ENCODE measurements at regions not wholly inside any gene's neighbourhood (a gene's known extent, or its start where the extent isn't known, plus 50 kb on each side); places are given as distances from the start of the nearest gene placed in this dataset.

DNA sequence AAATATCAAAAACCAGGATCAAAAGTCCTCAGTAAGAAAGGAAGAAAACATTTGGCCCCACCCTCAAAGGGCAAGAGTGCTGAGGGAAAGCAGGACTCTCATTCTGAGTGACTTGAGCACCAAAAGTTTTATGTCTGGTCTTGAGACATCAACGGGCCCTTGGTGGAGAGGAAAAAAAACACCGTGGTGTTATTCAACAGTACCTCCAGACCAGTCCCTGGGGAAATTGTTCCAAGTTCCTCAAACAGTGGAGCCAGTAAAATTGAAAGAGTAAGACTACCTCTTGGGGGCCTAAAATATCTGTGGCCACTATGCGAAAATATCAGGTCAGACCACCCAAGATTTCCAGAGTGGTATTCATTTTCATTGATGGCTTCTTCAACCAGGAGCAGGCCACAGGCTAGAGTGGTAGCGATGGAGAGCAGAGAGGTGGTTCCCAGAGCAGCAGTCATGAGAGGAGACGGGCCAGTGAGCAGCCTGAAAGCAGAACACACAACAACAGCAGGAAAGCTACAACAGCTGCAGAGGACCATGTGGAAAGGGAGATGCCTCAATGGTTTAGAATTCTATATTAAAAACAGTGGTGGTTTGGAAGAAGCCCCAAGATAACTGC is 63.7 kb upstream of the RPL34 start:
- H3K4me3 ChIP-seq: no peak overlapping the region
- no peaks in the 10 kb centered on the region for H3K36me3 ChIP-seq
- peaks cover 26% of the 10 kb centered on the region for H3K4me1 ChIP-seq
- TF ChIP-seq, protein P1, sequence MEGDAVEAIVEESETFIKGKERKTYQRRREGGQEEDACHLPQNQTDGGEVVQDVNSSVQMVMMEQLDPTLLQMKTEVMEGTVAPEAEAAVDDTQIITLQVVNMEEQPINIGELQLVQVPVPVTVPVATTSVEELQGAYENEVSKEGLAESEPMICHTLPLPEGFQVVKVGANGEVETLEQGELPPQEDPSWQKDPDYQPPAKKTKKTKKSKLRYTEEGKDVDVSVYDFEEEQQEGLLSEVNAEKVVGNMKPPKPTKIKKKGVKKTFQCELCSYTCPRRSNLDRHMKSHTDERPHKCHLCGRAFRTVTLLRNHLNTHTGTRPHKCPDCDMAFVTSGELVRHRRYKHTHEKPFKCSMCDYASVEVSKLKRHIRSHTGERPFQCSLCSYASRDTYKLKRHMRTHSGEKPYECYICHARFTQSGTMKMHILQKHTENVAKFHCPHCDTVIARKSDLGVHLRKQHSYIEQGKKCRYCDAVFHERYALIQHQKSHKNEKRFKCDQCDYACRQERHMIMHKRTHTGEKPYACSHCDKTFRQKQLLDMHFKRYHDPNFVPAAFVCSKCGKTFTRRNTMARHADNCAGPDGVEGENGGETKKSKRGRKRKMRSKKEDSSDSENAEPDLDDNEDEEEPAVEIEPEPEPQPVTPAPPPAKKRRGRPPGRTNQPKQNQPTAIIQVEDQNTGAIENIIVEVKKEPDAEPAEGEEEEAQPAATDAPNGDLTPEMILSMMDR (IDR thresholded peaks at IDR 0.05; ENCODE audit: borderline replicate concordance): no peak
- H3K9me3 ChIP-seq (replicated peaks): no peaks in the 10 kb centered on the region
- no peak for DNase-seq
- no peak overlapping the region for H3K27ac ChIP-seq (replicated peaks)
- H3K27me3 ChIP-seq (ENCODE audit: low read depth): no peaks in the 10 kb centered on the region
- intact Hi-C loops (cut with micrococcal nuclease): no loop called here

DNA sequence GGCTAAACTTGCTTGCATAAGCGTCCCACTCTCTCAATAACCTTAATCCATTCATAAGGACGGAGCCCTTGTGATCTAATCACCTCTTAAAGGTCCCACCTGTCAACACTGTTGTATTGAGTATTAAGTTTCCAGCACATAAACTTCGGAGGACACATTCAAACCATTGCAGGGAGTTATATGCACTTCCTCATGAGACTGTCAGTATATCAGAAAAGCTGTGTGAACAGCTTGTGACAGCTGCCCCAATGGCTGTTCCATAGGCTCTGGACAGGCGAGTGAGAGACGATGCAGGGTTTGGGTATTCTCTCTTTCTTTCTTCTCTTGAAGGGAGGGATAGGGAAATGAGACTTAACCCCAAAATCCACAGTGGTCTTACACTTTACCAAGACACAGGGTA is 64.2 kb upstream of the RPL34 start:
- TF ChIP-seq, protein P1 (IDR thresholded peaks at IDR 0.05; ENCODE audit: borderline replicate concordance): no peak
- Histone ChIP-seq H3K4me1 (peaks cover 25% of the 10 kb centered on the region), H3K27me3 (ENCODE audit: low read depth) (no peaks in the 10 kb centered on the region), H3K27ac (replicated peaks) (no peak overlapping the region), H3K36me3 (no peaks in the 10 kb centered on the region), H3K4me3 (no peak overlapping the region), H3K9me3 (replicated peaks) (peaks cover 2% of the 10 kb centered on the region)
- intact Hi-C loops (cut with micrococcal nuclease): no loop called here
- DNase-seq: no peak

- H3K4me3 ChIP-seq: no peak overlapping the region
- peaks cover 7% of the 10 kb centered on the region for H3K9me3 ChIP-seq (replicated peaks)
- TF ChIP-seq, protein P1 (IDR thresholded peaks at IDR 0.05; ENCODE audit: borderline replicate concordance): no peak
- DNase-seq: no peak
- no peaks in the 10 kb centered on the region for H3K36me3 ChIP-seq
- H3K27me3 ChIP-seq (ENCODE audit: low read depth): no peaks in the 10 kb centered on the region
- peaks cover 20% of the 10 kb centered on the region for H3K4me1 ChIP-seq
- no peak overlapping the region for H3K27ac ChIP-seq (replicated peaks)
- intact Hi-C loops (cut with micrococcal nuclease): no loop called here
These were observed 64.7 kb upstream of the RPL34 start for GRCh38 chr4:108555701-108556100.

GRCh38 chr4:108547682-108548081 is 72.7 kb upstream of the RPL34 start:
- peaks cover 28% of the 10 kb centered on the region for H3K9me3 ChIP-seq (replicated peaks)
- TF ChIP-seq, protein P1 (IDR thresholded peaks at IDR 0.05; ENCODE audit: borderline replicate concordance): no peak
- no peaks in the 10 kb centered on the region for H3K4me1 ChIP-seq
- no peak for DNase-seq
- no peak overlapping the region for H3K4me3 ChIP-seq
- H3K27ac ChIP-seq (replicated peaks): no peak overlapping the region
- intact Hi-C loops (cut with micrococcal nuclease): no loop called here
- no peaks in the 10 kb centered on the region for H3K27me3 ChIP-seq (ENCODE audit: low read depth)
- H3K36me3 ChIP-seq: no peaks in the 10 kb centered on the region

DNA sequence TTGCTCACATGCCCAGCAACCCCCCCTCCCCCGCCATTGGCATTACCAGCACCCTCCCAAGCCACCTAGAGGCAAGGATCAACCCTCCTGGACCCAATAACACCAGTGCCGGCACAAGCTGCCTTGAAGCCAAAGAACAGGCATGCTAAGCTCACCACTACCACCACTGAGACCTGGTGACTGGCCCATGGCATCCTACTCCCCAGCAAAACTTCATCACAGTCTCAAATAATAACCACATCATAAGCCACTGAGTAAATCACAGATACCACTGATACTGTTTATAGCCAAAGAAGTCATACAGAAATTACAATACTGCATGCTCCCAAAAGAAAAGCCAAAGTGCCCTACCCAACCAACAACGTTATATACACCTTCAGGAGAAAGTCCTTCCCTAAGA is 73.6 kb upstream of the RPL34 start:
- Histone ChIP-seq H3K27me3 (ENCODE audit: low read depth) (no peaks in the 10 kb centered on the region), H3K9me3 (replicated peaks) (peaks cover 28% of the 10 kb centered on the region), H3K4me1 (no peaks in the 10 kb centered on the region), H3K36me3 (no peaks in the 10 kb centered on the region), H3K4me3 (no peak overlapping the region), H3K27ac (replicated peaks) (no peak overlapping the region)
- no peak for DNase-seq
- TF ChIP-seq, protein P1 (IDR thresholded peaks at IDR 0.05; ENCODE audit: borderline replicate concordance): no peak
- intact Hi-C loops (cut with micrococcal nuclease): no loop called here

Measured in left ventricle myocardium inferior (tissue), 1 donor.